OCI-LY1 (cell line): ENCODE measurements at regions not wholly inside any gene's neighbourhood (a gene's known extent, or its start where the extent isn't known, plus 50 kb on each side); places are given as distances from the start of the nearest gene placed in this dataset.

Experiments used
- H2AFZ ChIP-seq: fragments of 200-600 bp; sonication (generic), shearing (Covaris generic); 2 replicates; pipeline ENCODE4 v1.6.0; 2014; ENCODE audit warnings: antibody characterized with exemption, mild to moderate bottlenecking, low read length
- H3F3A ChIP-seq: fragments of 200-600 bp; sonication (generic), shearing (Covaris generic); 2 replicates; pipeline ENCODE4 v1.6.0; 2014; ENCODE audit warnings: mild to moderate bottlenecking, antibody characterized with exemption, low read length, moderate library complexity; ENCODE audit not compliant: insufficient read depth
- H3K27ac ChIP-seq: fragments of 200-600 bp; sonication (generic); 2 replicates; pipeline ENCODE4 v1.5.1; 2014; ENCODE audit warnings: low read length, mixed run types, mild to moderate bottlenecking, low read depth; ENCODE audit not compliant: poor library complexity, severe bottlenecking
- H3K27me3 ChIP-seq: fragments of 200-600 bp; sonication (generic); 2 replicates; pipeline ENCODE4 v1.6.0; 2014; ENCODE audit warnings: antibody characterized with exemption, mild to moderate bottlenecking, low read length, moderate library complexity; ENCODE audit not compliant: insufficient read depth
- H3K36me3 ChIP-seq: fragments of 200-600 bp; sonication (generic); 2 replicates; pipeline ENCODE4 v1.6.1; 2014; ENCODE audit warnings: mild to moderate bottlenecking, antibody characterized with exemption, low read length, moderate library complexity, mixed read lengths; ENCODE audit not compliant: insufficient read depth
- H3K4me1 ChIP-seq: fragments of 200-600 bp; sonication (generic); 2 replicates; pipeline ENCODE4 v1.5.1; 2014; ENCODE audit warnings: mild to moderate bottlenecking, low read length, moderate library complexity; ENCODE audit not compliant: insufficient read depth, severe bottlenecking
- H3K4me2 ChIP-seq: fragments of 200-600 bp; sonication (generic), shearing (Covaris generic); 2 replicates; pipeline ENCODE4 v1.6.1; 2014; ENCODE audit warnings: low read length
- H3K4me3 ChIP-seq: fragments of 200-600 bp; sonication (generic); 2 replicates; pipeline ENCODE4 v1.5.1; 2014; ENCODE audit warnings: low read length, low read depth, mild to moderate bottlenecking, mixed read lengths; ENCODE audit not compliant: poor library complexity, severe bottlenecking
- H3K79me2 ChIP-seq: fragments of 200-600 bp; shearing (Covaris generic); 2 replicates; pipeline ENCODE4 v1.6.1; 2016; ENCODE audit warnings: mixed run types, low read length, mixed read lengths; ENCODE audit not compliant: insufficient read depth
- H3K9ac ChIP-seq: fragments of 200-600 bp; sonication (generic), shearing (Covaris generic); 2 replicates; pipeline ENCODE4 v1.6.1; 2014; ENCODE audit warnings: mild to moderate bottlenecking, low read length, mixed read lengths
- H3K9me2 ChIP-seq: fragments of 200-600 bp; sonication (generic), shearing (Covaris generic); 2 replicates; pipeline ENCODE4 v1.6.1; 2014; ENCODE audit warnings: low read depth, mild to moderate bottlenecking, low read length, mixed read lengths
- H3K9me3 ChIP-seq: fragments of 200-600 bp; shearing (Covaris generic); 2 replicates; pipeline ENCODE4 v1.6.1; 2014; ENCODE audit warnings: low read length, mixed read lengths
- H4K20me1 ChIP-seq: fragments of 200-600 bp; sonication (generic), shearing (Covaris generic); 2 replicates; pipeline ENCODE4 v1.6.0; 2016; ENCODE audit warnings: mild to moderate bottlenecking, low read length; ENCODE audit not compliant: insufficient read depth
- EZH2 ChIP-seq: fragments of 200-600 bp; sonication (generic), shearing (Covaris generic); IDR thresholded peaks from 2 replicates; pipeline ENCODE4 v1.8.0; 2017; ENCODE audit warnings: borderline replicate concordance, mixed run types, mild to moderate bottlenecking, antibody characterized with exemption, low read length, moderate library complexity, mixed read lengths
- TF ChIP-seq, protein P1 (sequence below): fragments of 200-600 bp; sonication (generic), shearing (Covaris generic); IDR thresholded peaks from 2 replicates; pipeline ENCODE4 v1.5.1; 2017; ENCODE audit warnings: mild to moderate bottlenecking, antibody characterized with exemption, low read length, moderate library complexity, mixed read lengths

GRCh38 chr5:4453655-4454054 is 686.5 kb upstream of the ADAMTS16 start:
- H3K27me3 ChIP-seq, result no peaks in the 10 kb centered on the region
- no peak overlapping the region for H2AFZ ChIP-seq
- H3K4me1 ChIP-seq, result no peaks in the 10 kb centered on the region
- H3K27ac ChIP-seq, result no peak overlapping the region
- no peak overlapping the region for H3K9ac ChIP-seq
- no peak overlapping the region for H3K4me3 ChIP-seq
- TF ChIP-seq, protein P1, sequence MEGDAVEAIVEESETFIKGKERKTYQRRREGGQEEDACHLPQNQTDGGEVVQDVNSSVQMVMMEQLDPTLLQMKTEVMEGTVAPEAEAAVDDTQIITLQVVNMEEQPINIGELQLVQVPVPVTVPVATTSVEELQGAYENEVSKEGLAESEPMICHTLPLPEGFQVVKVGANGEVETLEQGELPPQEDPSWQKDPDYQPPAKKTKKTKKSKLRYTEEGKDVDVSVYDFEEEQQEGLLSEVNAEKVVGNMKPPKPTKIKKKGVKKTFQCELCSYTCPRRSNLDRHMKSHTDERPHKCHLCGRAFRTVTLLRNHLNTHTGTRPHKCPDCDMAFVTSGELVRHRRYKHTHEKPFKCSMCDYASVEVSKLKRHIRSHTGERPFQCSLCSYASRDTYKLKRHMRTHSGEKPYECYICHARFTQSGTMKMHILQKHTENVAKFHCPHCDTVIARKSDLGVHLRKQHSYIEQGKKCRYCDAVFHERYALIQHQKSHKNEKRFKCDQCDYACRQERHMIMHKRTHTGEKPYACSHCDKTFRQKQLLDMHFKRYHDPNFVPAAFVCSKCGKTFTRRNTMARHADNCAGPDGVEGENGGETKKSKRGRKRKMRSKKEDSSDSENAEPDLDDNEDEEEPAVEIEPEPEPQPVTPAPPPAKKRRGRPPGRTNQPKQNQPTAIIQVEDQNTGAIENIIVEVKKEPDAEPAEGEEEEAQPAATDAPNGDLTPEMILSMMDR, result no peak
- H3F3A ChIP-seq, result no peaks in the 10 kb centered on the region
- no peaks in the 10 kb centered on the region for H4K20me1 ChIP-seq
- no peaks in the 10 kb centered on the region for H3K9me2 ChIP-seq
- no peaks in the 10 kb centered on the region for H3K9me3 ChIP-seq
- no peaks in the 10 kb centered on the region for H3K36me3 ChIP-seq
- H3K4me2 ChIP-seq, result no peak overlapping the region
- no peaks in the 10 kb centered on the region for H3K79me2 ChIP-seq

DNA sequence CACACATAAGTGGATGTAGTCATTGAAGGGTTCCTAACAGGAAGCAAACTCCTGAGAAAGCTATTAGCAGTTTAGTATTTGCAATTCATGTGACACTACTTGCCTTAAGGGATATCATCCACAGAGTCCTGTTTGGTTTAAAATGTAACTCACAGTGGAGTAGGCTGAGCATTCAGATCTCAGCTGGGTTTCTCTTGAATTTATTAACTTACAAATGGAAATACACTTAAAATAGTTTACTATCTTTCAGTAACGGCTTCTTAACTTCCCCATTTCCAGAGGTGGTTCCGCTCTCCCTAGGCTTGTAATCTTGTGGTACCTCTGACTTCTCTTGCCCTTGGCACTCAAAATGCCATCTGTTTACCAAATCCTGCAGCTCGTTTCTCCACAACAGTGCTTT is 660.7 kb upstream of the ADAMTS16 start:
- H3K4me3 ChIP-seq, result no peak overlapping the region
- H3F3A ChIP-seq, result no peaks in the 10 kb centered on the region
- H3K4me1 ChIP-seq, result no peaks in the 10 kb centered on the region
- no peaks in the 10 kb centered on the region for H3K9me3 ChIP-seq
- H4K20me1 ChIP-seq, result no peaks in the 10 kb centered on the region
- H3K27me3 ChIP-seq, result no peaks in the 10 kb centered on the region
- no peak for TF ChIP-seq EZH2
- TF ChIP-seq, protein P1, result no peak
- no peaks in the 10 kb centered on the region for H3K9me2 ChIP-seq
- H3K9ac ChIP-seq, result no peak overlapping the region
- no peak overlapping the region for H3K27ac ChIP-seq
- no peaks in the 10 kb centered on the region for H3K79me2 ChIP-seq
- no peak overlapping the region for H2AFZ ChIP-seq
- no peaks in the 10 kb centered on the region for H3K36me3 ChIP-seq
- no peak overlapping the region for H3K4me2 ChIP-seq

DNA sequence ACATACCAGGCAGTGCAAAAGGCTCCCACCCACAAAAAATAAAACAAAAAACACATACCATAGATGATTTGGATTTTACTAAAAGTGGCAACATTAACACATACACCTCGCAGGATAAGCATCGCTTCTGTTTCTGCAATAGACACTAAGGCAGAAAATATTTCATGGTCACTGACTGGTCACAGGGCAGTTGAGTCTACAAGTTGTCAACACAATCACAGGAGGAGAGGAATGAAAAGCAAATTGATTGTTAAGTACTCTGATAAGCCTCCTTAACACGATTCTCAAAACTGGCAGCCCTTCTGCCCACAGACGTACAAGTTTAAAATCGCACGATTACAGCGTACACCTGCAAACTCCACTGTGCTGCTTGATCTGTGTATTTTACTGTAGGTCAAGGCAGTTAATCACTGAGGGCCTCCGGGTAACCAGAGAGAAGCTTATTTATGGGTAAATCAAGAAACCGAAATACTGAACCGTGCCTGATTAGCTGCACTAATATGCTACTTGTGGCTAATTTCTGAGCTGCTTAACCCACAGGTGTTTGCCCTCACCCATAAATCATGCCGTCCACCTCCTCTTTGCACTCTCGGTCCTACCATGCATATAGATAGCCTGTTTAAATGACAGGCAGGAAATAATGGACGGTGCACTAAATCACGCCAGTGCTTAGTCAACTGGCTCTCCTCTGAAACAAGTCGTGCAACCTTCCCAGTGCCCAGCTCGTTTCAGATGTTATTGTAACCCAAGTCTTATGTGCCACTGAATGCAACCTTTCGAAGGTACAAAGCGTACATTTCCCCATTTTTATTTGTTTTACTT is 659.4 kb upstream of the ADAMTS16 start:
- Histone ChIP-seq H3K27me3 (no peaks in the 10 kb centered on the region), H3K79me2 (no peaks in the 10 kb centered on the region), H2AFZ (no peak overlapping the region), H3K9me3 (no peaks in the 10 kb centered on the region), H4K20me1 (no peaks in the 10 kb centered on the region), H3F3A (no peaks in the 10 kb centered on the region), H3K4me2 (no peak overlapping the region), H3K9ac (no peak overlapping the region), H3K27ac (no peak overlapping the region), H3K4me3 (no peak overlapping the region), H3K36me3 (no peaks in the 10 kb centered on the region), H3K9me2 (no peaks in the 10 kb centered on the region), H3K4me1 (no peaks in the 10 kb centered on the region)
- TF ChIP-seq EZH2, result no peak
- TF ChIP-seq, protein P1, result no peak
